ENCODE measurements at regions not wholly inside any gene's neighbourhood (a gene's known extent, or its start where the extent isn't known, plus 50 kb on each side); places are given as distances from the start of the nearest gene placed in this dataset.

GRCh38 chr4:132565542-132565941 lies 583.6 kb upstream of the PCDH10 start:
- Histone ChIP-seq H3K27me3 (replicated peaks; ENCODE audit: insufficient read depth) (no peaks in the 10 kb centered on the region), H3K27ac (no peak overlapping the region), H3K9me3 (no peaks in the 10 kb centered on the region), H3K36me3 (no peaks in the 10 kb centered on the region), H3K4me3 (no peak overlapping the region), H3K4me1 (replicated peaks) (no peaks in the 10 kb centered on the region)
- no peak for DNase-seq (ENCODE audit: low spot score)
- intact Hi-C loops (cut with DNase I) = no loop called here
- 85% methylated on average over 2 of the region's 2 CpGs for WGBS
- TF ChIP-seq, protein P1, sequence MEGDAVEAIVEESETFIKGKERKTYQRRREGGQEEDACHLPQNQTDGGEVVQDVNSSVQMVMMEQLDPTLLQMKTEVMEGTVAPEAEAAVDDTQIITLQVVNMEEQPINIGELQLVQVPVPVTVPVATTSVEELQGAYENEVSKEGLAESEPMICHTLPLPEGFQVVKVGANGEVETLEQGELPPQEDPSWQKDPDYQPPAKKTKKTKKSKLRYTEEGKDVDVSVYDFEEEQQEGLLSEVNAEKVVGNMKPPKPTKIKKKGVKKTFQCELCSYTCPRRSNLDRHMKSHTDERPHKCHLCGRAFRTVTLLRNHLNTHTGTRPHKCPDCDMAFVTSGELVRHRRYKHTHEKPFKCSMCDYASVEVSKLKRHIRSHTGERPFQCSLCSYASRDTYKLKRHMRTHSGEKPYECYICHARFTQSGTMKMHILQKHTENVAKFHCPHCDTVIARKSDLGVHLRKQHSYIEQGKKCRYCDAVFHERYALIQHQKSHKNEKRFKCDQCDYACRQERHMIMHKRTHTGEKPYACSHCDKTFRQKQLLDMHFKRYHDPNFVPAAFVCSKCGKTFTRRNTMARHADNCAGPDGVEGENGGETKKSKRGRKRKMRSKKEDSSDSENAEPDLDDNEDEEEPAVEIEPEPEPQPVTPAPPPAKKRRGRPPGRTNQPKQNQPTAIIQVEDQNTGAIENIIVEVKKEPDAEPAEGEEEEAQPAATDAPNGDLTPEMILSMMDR (IDR thresholded peaks at IDR 0.05) = no peak
- TF ChIP-seq POLR2A (IDR thresholded peaks at IDR 0.05) (no peak), POLR2AphosphoS5 (IDR thresholded peaks at IDR 0.05) (no peak)

DNA sequence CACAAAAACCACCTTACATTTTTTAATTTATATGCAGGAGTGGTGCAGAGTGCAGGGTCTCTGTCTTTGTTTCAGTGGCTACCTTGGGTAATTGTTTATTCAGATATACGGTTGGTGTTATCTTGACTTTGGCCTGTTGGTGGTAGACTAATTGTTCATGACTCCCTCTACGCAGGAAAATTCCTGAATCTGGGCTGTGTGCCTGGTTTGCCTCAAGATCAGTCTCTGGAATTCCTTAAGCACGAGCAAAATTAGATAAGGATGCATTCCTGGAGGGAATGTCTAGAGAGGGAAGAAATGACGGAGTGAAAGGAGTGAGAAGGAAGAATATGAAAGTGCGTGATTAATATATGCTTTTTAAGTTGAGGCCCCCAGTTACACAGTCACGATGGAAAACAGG lies 576.9 kb upstream of the PCDH10 start:
- H3K4me1 ChIP-seq (replicated peaks) = no peaks in the 10 kb centered on the region
- intact Hi-C loops (cut with DNase I) = no loop called here
- no peak overlapping the region for H3K27ac ChIP-seq
- H3K27me3 ChIP-seq (replicated peaks; ENCODE audit: insufficient read depth) = no peaks in the 10 kb centered on the region
- H3K9me3 ChIP-seq = no peaks in the 10 kb centered on the region
- no peak overlapping the region for H3K4me3 ChIP-seq
- DNase-seq (ENCODE audit: low spot score) = no peak
- TF ChIP-seq, protein P1 (IDR thresholded peaks at IDR 0.05) = no peak
- TF ChIP-seq POLR2A (IDR thresholded peaks at IDR 0.05) = no peak
- no peak for TF ChIP-seq POLR2AphosphoS5 (IDR thresholded peaks at IDR 0.05)
- H3K36me3 ChIP-seq = no peaks in the 10 kb centered on the region
- 56% methylated on average over 6 of the region's 6 CpGs for WGBS

DNA sequence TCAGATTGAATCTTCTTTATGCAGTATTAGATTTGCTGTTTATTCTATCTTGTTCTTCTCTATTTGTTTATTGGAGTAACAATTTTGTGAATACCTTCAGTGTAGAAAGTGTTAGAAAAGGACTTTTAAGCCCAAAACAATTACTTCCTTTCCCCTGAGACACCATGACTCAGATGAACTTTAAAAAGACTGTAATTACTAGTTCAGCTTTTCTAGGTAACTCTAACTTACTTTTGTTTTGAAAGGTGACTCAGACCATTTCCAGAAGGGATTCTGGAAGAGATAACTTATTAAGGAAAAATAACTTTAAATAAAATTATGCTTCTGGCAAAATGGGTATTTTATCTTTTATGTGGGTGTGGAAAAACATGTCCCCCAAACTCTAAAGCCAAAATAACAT lies 561.5 kb upstream of the PCDH10 start:
- DNase-seq (ENCODE audit: low spot score) = no peak
- intact Hi-C loops (cut with DNase I) = no loop called here
- Histone ChIP-seq H3K9me3 (no peaks in the 10 kb centered on the region), H3K4me3 (no peak overlapping the region), H3K4me1 (replicated peaks) (no peaks in the 10 kb centered on the region), H3K36me3 (no peaks in the 10 kb centered on the region), H3K27me3 (replicated peaks; ENCODE audit: insufficient read depth) (no peaks in the 10 kb centered on the region), H3K27ac (no peak overlapping the region)
- TF ChIP-seq POLR2AphosphoS5 (IDR thresholded peaks at IDR 0.05) = no peak
- TF ChIP-seq, protein P1 (IDR thresholded peaks at IDR 0.05) = no peak
- TF ChIP-seq POLR2A (IDR thresholded peaks at IDR 0.05) = no peak

- no peaks in the 10 kb centered on the region for H3K4me1 ChIP-seq (replicated peaks)
- no peak overlapping the region for H3K27ac ChIP-seq
- TF ChIP-seq POLR2AphosphoS5 (IDR thresholded peaks at IDR 0.05) = no peak
- no peaks in the 10 kb centered on the region for H3K27me3 ChIP-seq (replicated peaks; ENCODE audit: insufficient read depth)
- H3K4me3 ChIP-seq = no peak overlapping the region
- WGBS = 77% methylated on average over 13 of the region's 13 CpGs
- no peaks in the 10 kb centered on the region for H3K36me3 ChIP-seq
- no peaks in the 10 kb centered on the region for H3K9me3 ChIP-seq
- intact Hi-C loops (cut with DNase I) = no loop called here
- DNase-seq (ENCODE audit: low spot score) = no peak
Observed at GRCh38 chr4:132592340-132592739, 556.8 kb upstream of the PCDH10 start.

- 88% methylated on average over 2 of the region's 2 CpGs for WGBS
- H3K27ac ChIP-seq = no peak overlapping the region
- H3K36me3 ChIP-seq = no peaks in the 10 kb centered on the region
- H3K27me3 ChIP-seq (replicated peaks; ENCODE audit: insufficient read depth) = no peaks in the 10 kb centered on the region
- TF ChIP-seq, protein P1 (IDR thresholded peaks at IDR 0.05) = no peak
- TF ChIP-seq POLR2A (IDR thresholded peaks at IDR 0.05) (no peak), POLR2AphosphoS5 (IDR thresholded peaks at IDR 0.05) (no peak)
- intact Hi-C loops (cut with DNase I) = no loop called here
- DNase-seq (ENCODE audit: low spot score) = no peak
- H3K4me3 ChIP-seq = no peak overlapping the region
- H3K9me3 ChIP-seq = no peaks in the 10 kb centered on the region
- no peaks in the 10 kb centered on the region for H3K4me1 ChIP-seq (replicated peaks)
Observed at GRCh38 chr4:132592850-132593249, 556.2 kb upstream of the PCDH10 start.

Measured in prostate gland (tissue), 2 donors.